ENCODE measurements at regions not wholly inside any gene's neighbourhood (a gene's known extent, or its start where the extent isn't known, plus 50 kb on each side); places are given as distances from the start of the nearest gene placed in this dataset.

DNA sequence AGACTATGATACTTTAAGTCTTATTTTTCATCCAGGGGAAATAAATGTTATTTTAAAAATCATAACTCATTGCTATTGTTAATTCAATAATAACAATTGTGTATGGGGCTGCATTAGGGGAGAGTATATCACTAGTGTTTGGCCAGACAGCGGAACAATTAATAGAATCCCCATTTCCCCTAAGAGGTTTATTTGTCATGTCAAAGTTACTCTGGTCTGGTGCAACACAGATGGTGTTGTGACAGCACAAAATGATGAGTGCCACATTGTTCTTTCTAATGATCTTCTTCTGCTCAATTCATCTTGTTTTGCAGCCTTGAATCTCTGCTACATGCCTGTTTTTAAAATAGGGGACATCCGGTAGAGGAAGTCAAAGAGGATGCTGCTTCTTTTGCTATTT lies 351.6 kb downstream of the NSUN3 start:
- TF ChIP-seq, protein P1, sequence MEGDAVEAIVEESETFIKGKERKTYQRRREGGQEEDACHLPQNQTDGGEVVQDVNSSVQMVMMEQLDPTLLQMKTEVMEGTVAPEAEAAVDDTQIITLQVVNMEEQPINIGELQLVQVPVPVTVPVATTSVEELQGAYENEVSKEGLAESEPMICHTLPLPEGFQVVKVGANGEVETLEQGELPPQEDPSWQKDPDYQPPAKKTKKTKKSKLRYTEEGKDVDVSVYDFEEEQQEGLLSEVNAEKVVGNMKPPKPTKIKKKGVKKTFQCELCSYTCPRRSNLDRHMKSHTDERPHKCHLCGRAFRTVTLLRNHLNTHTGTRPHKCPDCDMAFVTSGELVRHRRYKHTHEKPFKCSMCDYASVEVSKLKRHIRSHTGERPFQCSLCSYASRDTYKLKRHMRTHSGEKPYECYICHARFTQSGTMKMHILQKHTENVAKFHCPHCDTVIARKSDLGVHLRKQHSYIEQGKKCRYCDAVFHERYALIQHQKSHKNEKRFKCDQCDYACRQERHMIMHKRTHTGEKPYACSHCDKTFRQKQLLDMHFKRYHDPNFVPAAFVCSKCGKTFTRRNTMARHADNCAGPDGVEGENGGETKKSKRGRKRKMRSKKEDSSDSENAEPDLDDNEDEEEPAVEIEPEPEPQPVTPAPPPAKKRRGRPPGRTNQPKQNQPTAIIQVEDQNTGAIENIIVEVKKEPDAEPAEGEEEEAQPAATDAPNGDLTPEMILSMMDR (IDR thresholded peaks at IDR 0.05; ENCODE audit: low read depth, low read length, missing control alignments), result no peak
- no peak overlapping the region for H3K4me3 ChIP-seq (ENCODE audit: low read depth, low read length)
- no peak for DNase-seq (ENCODE audit: low read depth)

DNA sequence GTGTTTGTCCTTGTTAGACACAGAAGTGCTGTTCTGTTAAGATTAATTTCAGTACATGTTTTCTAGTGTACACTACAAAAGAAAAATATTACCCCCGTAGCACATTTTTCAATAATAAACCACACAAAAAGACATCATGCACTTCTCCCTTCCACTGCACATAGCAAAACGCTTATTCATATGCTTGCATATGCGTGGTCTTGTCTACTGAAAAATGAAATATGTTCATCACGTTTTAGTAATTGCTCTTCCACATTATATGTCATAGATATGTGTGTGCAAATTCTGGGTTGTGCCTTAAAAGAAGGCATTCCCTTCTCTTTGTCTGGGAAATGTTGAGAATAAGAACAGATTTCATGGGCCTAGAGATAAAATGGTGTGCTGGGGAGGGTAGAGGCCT lies 353.9 kb downstream of the NSUN3 start:
- TF ChIP-seq, protein P1 (IDR thresholded peaks at IDR 0.05; ENCODE audit: low read depth, low read length, missing control alignments), result no peak
- no peak for DNase-seq (ENCODE audit: low read depth)
- H3K4me3 ChIP-seq (ENCODE audit: low read depth, low read length), result no peak overlapping the region

DNA sequence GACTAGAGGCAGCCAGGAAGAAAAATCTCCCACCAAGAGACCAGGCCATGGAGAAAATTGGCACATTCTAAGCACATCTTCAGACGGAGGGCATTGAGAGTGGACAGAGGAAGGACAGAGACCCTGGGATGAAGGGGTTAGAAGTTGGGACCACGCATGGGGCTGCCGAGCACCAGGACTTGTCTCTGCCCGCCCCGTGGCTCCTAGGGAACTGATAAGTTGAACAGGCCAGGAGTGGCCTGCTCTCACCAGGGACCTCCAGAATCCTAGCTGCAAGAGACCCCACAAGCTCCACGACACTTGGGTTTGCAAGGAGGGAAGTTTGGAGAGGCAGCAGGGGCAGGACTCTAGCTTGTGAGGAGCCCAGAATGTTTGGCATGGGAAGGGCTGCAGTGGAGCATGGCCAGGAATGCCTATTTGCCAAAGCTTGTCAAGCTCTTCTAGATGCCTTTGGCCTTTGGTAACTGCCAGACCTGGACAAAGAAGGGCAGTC lies 355.1 kb downstream of the NSUN3 start:
- no peak for DNase-seq (ENCODE audit: low read depth)
- no peak overlapping the region for H3K4me3 ChIP-seq (ENCODE audit: low read depth, low read length)

DNA sequence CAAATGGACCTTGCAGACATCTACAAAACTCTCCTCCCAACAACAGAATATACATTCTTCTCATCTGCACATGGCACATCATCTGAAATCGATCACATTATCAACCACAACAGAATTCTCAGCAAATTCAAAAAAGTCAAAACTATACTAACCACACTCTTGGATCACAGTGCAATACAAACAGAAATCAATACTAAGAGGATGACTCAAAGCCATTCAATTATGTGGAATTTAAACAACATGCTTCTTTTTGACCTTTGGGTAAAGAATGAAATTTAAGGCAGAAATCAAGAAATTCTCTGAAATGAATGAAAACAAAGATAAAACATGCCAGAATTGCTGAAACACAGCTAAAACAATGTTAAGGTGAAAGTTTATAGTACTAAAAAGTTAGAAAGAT lies 358.1 kb downstream of the NSUN3 start:
- TF ChIP-seq, protein P1 (IDR thresholded peaks at IDR 0.05; ENCODE audit: low read depth, low read length, missing control alignments), result no peak
- H3K4me3 ChIP-seq (ENCODE audit: low read depth, low read length), result no peak overlapping the region
- DNase-seq (ENCODE audit: low read depth), result no peak

More for the DNA sequence above, 355.1 kb downstream of the NSUN3 start:
- TF ChIP-seq, protein P1 (IDR thresholded peaks at IDR 0.05; ENCODE audit: low read depth, low read length, missing control alignments), result no peak

DNA sequence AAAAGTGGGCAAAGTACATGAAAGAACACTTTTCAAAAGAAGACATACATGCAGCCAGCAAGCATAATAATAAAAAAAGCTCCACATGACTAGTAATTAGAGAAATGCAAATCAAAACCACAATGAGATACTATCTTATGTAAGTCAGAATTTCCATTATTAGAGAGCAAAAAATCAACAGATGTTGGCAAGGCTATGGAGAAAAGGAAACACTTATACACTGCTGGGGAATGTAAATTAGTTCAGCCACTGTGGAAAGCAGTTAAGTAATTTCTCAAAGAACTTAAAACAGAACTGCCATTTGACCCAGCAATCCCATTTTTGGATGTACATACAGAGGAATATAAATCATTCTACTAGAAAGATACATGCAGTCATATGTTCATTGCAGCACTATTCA lies 360.7 kb downstream of the NSUN3 start:
- no peak for DNase-seq (ENCODE audit: low read depth)
- no peak overlapping the region for H3K4me3 ChIP-seq (ENCODE audit: low read depth, low read length)
- TF ChIP-seq, protein P1 (IDR thresholded peaks at IDR 0.05; ENCODE audit: low read depth, low read length, missing control alignments), result no peak

DNA sequence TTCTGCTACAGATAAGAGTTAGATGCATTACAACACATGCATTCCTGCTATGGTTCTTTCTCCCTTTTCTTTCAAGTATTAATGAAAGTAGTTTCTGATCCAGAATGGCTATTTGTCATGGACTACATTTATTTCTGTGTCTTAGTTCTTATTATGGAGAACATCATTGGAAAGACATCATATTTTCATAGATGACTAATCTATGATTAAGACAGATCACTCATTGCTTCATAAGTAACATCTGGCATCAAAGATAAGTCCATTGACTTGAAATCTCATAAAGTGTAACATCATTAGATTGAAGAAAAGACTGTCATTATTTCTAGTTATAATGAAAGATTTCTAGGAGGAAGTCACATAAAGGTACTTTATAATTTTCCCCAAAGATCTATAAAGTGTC lies 366.7 kb downstream of the NSUN3 start:
- TF ChIP-seq, protein P1 (IDR thresholded peaks at IDR 0.05; ENCODE audit: low read depth, low read length, missing control alignments), result no peak
- no peak overlapping the region for H3K4me3 ChIP-seq (ENCODE audit: low read depth, low read length)
- no peak for DNase-seq (ENCODE audit: low read depth)

DNA sequence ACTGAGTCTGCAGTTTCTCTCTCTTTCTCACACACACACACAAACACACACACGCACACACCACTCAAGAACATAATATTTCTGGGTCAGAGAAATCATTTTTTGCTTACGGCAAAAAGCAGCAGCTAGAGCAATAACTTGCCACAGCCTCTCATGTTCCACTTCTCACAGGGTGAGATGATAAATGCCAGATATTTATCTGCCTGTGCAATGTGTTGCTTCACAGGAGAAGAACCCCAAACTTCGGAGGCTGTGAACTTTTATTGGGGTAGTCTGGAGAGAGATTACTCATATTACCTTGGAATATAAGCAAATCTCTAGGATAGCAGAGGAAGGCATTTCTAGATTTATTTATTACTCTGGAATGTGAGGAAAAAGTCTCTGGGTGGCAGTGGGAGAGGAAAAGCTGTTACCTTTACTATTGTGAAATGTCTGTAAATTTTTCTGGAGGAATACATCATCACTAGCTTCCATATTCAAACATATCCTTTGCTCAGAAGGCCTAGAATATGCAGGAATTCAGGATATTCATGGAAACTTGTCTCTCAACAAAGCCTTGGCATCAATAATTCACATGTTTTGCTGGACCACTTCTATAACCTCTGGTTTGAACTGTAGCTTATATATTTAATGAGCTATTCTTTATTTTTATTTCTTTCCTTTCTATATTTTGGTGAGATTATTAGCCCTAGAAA lies 369.2 kb downstream of the NSUN3 start:
- no peak for DNase-seq (ENCODE audit: low read depth)
- TF ChIP-seq, protein P1 (IDR thresholded peaks at IDR 0.05; ENCODE audit: low read depth, low read length, missing control alignments), result no peak
- no peak overlapping the region for H3K4me3 ChIP-seq (ENCODE audit: low read depth, low read length)
